K562 (cell line): ENCODE measurements at regions not wholly inside any gene's neighbourhood (a gene's known extent, or its start where the extent isn't known, plus 50 kb on each side); places are given as distances from the start of the nearest gene placed in this dataset.

Source experiments
- ATAC-seq: fragments of 200-7000 bp; cut with Tn5 transposase; 3 replicates; pipeline ENCODE4 v1.9.1; 2020; ENCODE audit warnings: moderate library complexity
- BruUV-seq: library from RNA; stranded (reverse); fragments of 400-500 nt; replicated peaks from 2 replicates; lab custom pipeline; 2021; lab: Mats Ljungman, UMichigan
- CTCF ChIA-PET: fragments of 300-600 bp; formaldehyde crosslinking; extraction: SDS; loops from one replicate; lab custom pipeline; 2021; ENCODE audit warnings: low intra/inter-chr PET ratio; lab: Yijun Ruan, JAX
- POLR2A ChIA-PET: fragments of 300-600, 350-650 bp; sonication (Branson Sonifier 250); formaldehyde crosslinking; extraction: SDS; loops from one replicate; lab custom pipeline; 2021; ENCODE audit warnings: antibody characterized with exemption, inconsistent platforms; lab: Yijun Ruan, JAX
- DNase-seq, 4 experiments: peaks; one replicate each; pipeline versions ENCODE4 v3.0.0 to v3.0.0-alpha.2; 2011 to 2018; ENCODE audit warnings: low spot score in 3 of 4, mixed read lengths in 3 of 4; ENCODE audit errors: extremely low read depth in 1 of 4
- FAIRE-seq: peaks from 2 replicates; lab custom pipeline; 2011; peaks lifted over from hg19 to GRCh38; lab: Jason Lieb, UNC
- H2AFZ ChIP-seq: 2 replicates; pipeline ENCODE4 v1.6.0; 2011; ENCODE audit warnings: low read depth, low read length, control low read depth, inconsistent platforms
- H3K27ac ChIP-seq: fragments of 200-600 bp; 3 replicates; pipeline ENCODE4 v1.8.0; 2011; ENCODE audit warnings: low read depth, mild to moderate bottlenecking, control low read depth, inconsistent platforms, low read length, moderate library complexity, mixed read lengths; ENCODE audit errors: extremely low read depth
- H3K27me3 ChIP-seq, 2 experiments: fragments of 300-600 bp in 1 of 2; 2 replicates in 1 of 2; 3 replicates in 1 of 2; pipeline versions ENCODE4 v1.6.0 to v1.8.0; 2011; ENCODE audit warnings: inconsistent platforms in 2 of 2, low read length in 2 of 2, mild to moderate bottlenecking in 1 of 2, mixed read lengths in 1 of 2, moderate library complexity in 1 of 2; ENCODE audit not compliant: control insufficient read depth in 2 of 2, insufficient read depth in 2 of 2
- H3K36me3 ChIP-seq: fragments of 300-600 bp; 3 replicates; pipeline ENCODE4 v1.8.0; 2011; ENCODE audit warnings: mild to moderate bottlenecking, low read length, inconsistent platforms; ENCODE audit not compliant: control insufficient read depth, insufficient read depth
- H3K4me1 ChIP-seq, 2 experiments: fragments of 200-600 bp in 1 of 2; replicated peaks in 1 of 2; 2 replicates in 1 of 2; 3 replicates in 1 of 2; pipeline versions ENCODE4 v1.5.1 to v1.8.0; 2011; ENCODE audit warnings: inconsistent platforms in 2 of 2, low read length in 2 of 2, mild to moderate bottlenecking in 1 of 2, mixed read lengths in 1 of 2, moderate library complexity in 1 of 2; ENCODE audit not compliant: control insufficient read depth in 2 of 2, insufficient read depth in 2 of 2
- H3K4me2 ChIP-seq: 2 replicates; pipeline ENCODE4 v1.6.1; 2011; ENCODE audit warnings: low read length, control low read depth, inconsistent platforms, mixed read lengths; ENCODE audit not compliant: insufficient read depth
- H3K4me3 ChIP-seq: fragments of 200-600 bp; sonication (generic), shearing (Covaris generic); 2 replicates; pipeline ENCODE4 v1.5.1; 2016; ENCODE audit warnings: control low read depth, inconsistent platforms
- H3K79me2 ChIP-seq: fragments of 200-600 bp; 3 replicates; pipeline ENCODE4 v1.8.0; 2011; ENCODE audit warnings: low read length, inconsistent platforms; ENCODE audit not compliant: control insufficient read depth, insufficient read depth
- H3K9ac ChIP-seq, 2 experiments: 2 replicates each; pipeline versions ENCODE4 v1.6.0 to v1.6.1; 2011; ENCODE audit warnings: low read depth in 2 of 2, low read length in 2 of 2, control low read depth in 1 of 2, inconsistent platforms in 1 of 2, mild to moderate bottlenecking in 1 of 2, mixed read lengths in 1 of 2; ENCODE audit not compliant: insufficient read depth in 1 of 2
- H3K9me1 ChIP-seq: one replicate; pipeline ENCODE4 v1.6.0; 2011; ENCODE audit warnings: inconsistent platforms, mild to moderate bottlenecking, low read length, moderate library complexity; ENCODE audit not compliant: control insufficient read depth, insufficient read depth
- H3K9me3 ChIP-seq: replicated peaks from 2 replicates; pipeline ENCODE4 v1.5.1; 2011; ENCODE audit warnings: low read depth, low read length, inconsistent platforms; ENCODE audit not compliant: control insufficient read depth, insufficient read depth
- H4K20me1 ChIP-seq: replicated peaks from 2 replicates; pipeline ENCODE4 v1.6.1; 2011; ENCODE audit warnings: low read length, inconsistent platforms, mixed read lengths; ENCODE audit not compliant: control insufficient read depth, insufficient read depth
- CEBPB ChIP-seq: fragments of 450-650 bp; IDR thresholded peaks from 2 replicates; pipeline ENCODE4 v1.6.1; 2016; ENCODE audit warnings: missing genetic modification characterization, missing compliant biosample characterization
- CEBPG ChIP-seq, 3 experiments: fragments of 200-800 bp in 1 of 3; sonication (Bioruptor generic) in 1 of 3; sonication (generic) in 1 of 3; formaldehyde crosslinking in 1 of 3; IDR thresholded peaks in 2 of 3; conservative IDR thresholded peaks in 1 of 3; 2 replicates each; pipeline versions ENCODE4 v1.6.1 to v1.8.0; 2016 to 2022; ENCODE audit warnings: missing compliant biosample characterization in 2 of 3, missing genetic modification characterization in 2 of 3, mild to moderate bottlenecking in 1 of 3, missing genetic modification reagents in 1 of 3
- ESRRA ChIP-seq: fragments of 450-650 bp; IDR thresholded peaks from 2 replicates; pipeline ENCODE4 v1.6.1; 2014; ENCODE audit warnings: low read depth, mild to moderate bottlenecking, moderate library complexity, borderline replicate concordance
- GABPA ChIP-seq: fragments of 200-800 bp; sonication (Bioruptor generic); conservative IDR thresholded peaks from 2 replicates; pipeline ENCODE4 v1.6.1; 2016; ENCODE audit warnings: low read depth, missing genetic modification characterization, missing compliant biosample characterization
- SP1 ChIP-seq: sonication (generic); formaldehyde crosslinking; IDR thresholded peaks from 2 replicates; pipeline ENCODE4 v1.8.1; 2022; ENCODE audit warnings: mild to moderate bottlenecking, missing genetic modification reagents
- ZNF232 ChIP-seq: sonication (generic); formaldehyde crosslinking; IDR thresholded peaks from 2 replicates; pipeline ENCODE4 v1.8.0; 2022; ENCODE audit warnings: mild to moderate bottlenecking, missing genetic modification reagents
- ZNF589 ChIP-seq: fragments of 200-800 bp; sonication (Bioruptor generic); IDR thresholded peaks from 2 replicates; pipeline ENCODE4 v1.6.1; 2016; ENCODE audit warnings: low read depth, missing genetic modification characterization, missing compliant biosample characterization
- WGBS: fragments of 100-300 bp; shearing (Covaris generic); methylation state at CpG from one replicate; pipeline ENCODE4 v1.1.6; 2016; ENCODE audit warnings: low coverage, mixed read lengths; ENCODE audit not compliant: insufficient coverage; ENCODE audit errors: missing lambda C conversion rate; 5-methylcytosine and 5-hydroxymethylcytosine counted together
- in situ Hi-C: fragments of 300-500 bp; cut with MboI; formaldehyde crosslinking; loops from 4 replicates; pipeline ENCODE4 v1.15.0; 2018; ENCODE audit warnings: inconsistent platforms, mixed read lengths
- intact Hi-C: fragments of 100-400 bp; cut with micrococcal nuclease; formaldehyde crosslinking; loops from 2 replicates; pipeline ENCODE4 v1.14.2; 2022

DNA sequence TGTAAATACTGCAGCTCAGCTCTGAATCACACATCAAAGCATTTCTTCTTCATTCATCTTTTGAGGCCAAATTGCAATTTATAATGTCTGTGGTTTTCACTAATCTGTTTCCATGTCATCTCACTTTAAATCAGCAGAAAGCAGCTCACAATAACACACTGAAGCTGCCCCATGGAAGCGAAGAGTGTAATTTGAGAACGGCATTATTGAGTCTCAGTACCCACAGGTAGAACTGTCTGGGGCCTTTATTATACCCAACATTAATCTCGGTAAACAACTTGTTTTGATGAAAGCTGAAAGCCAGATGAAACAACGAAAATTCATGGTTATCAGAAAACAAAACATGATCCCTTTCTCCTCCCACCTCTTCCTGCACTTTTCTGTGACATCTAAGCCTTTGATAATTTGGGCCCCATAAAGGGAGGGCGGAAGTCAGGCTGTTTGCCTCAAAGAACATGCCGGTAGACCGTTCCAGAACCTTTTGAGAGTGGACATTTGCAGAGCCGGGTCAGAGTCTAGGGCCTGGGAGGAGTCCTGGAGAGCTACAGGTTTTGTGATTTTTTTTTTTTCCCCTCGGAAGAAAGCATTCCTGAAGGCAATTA is 68.2 kb upstream of the SESN3 start:
- H3K4me2 ChIP-seq, result no peak overlapping the region
- DNase-seq (no peak), ATAC-seq (no peak), FAIRE-seq (no peak)
- peaks cover 12 to 30% of the 10 kb centered on the region in 2 experiments for H3K27me3 ChIP-seq
- no peak overlapping the region for H3K9ac ChIP-seq
- no peaks in the 10 kb centered on the region for H3K9me3 ChIP-seq
- ChIA-PET POLR2A (no interaction called here), CTCF (interaction anchor here (0.5 kb wide), 1 partner anchor 775 kb away, joined by 4 read pairs; no protein-coding TSS in a partner anchor)
- H2AFZ ChIP-seq, result peak overlapping the region; percentile 40; the same call in 1 of the 2 replicates
- H3K9me1 ChIP-seq, result no peaks in the 10 kb centered on the region
- no peak overlapping the region for H3K4me3 ChIP-seq
- peaks cover 0 to 9% of the 10 kb centered on the region in 2 experiments; a peak in 1 of 5 replicates for H3K4me1 ChIP-seq
- TF ChIP-seq ZNF232 (CRISPR knock-in tag) (no peak), ZNF589 (CRISPR knock-in tag) (0 out of 2 replicates have a peak, but pooled peaks have one; percentile 39), GABPA (peak; percentile 48)
- in situ Hi-C loops, result no loop called here
- no peaks in the 10 kb centered on the region for H3K79me2 ChIP-seq
- BruUV-seq, result no TSS peak
- 6% methylated on average over 9 of the region's 9 CpGs for WGBS
- no peaks in the 10 kb centered on the region for H4K20me1 ChIP-seq
- no peaks in the 10 kb centered on the region for H3K36me3 ChIP-seq
- no peak overlapping the region for H3K27ac ChIP-seq
- intact Hi-C loops, result no loop called here

DNA sequence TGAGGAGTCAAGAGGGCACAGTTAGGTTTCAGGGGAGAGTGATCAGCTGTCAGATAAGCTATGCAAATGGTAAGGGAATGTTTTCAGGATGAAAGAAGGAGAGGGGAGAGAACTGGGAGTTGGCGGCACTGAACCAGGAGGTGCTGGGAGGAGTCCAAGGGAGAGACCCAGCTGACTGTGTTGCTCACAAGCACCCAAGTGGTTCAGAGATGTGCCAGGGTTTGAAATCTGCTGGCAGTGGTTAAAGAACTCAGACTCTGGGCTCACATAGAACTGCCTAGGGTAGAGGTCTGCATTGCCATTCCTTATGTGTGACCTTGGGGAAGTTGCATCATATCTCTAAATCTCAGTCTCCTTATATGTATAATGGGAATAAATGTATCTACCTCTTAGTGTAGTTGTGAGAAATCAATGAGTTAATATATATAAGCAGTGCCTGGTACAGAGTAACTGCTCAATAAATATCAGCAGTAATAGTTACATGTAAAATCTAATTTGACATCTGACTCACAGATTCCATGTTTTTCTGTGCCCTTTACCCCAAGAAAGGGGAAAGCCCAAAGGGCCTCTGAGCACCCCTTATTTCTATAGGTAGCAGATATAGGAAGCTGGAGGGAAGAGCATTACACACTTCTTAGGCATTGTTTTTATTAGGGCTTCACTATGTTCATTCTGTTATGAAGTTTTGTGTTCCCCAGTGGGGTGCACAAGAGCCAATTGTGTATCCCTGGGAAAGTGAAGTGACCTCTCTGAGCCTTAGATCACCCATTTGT is 66.9 kb upstream of the SESN3 start:
- H3K4me3 ChIP-seq, result no peak overlapping the region
- peaks cover 0 to 9% of the 10 kb centered on the region in 2 experiments; a peak in 1 of 5 replicates for H3K4me1 ChIP-seq
- no peak overlapping the region for H3K9ac ChIP-seq
- no peak for DNase-seq
- in situ Hi-C loops (no loop called here), intact Hi-C loops (no loop called here)
- H3K4me2 ChIP-seq, result no peak overlapping the region
- no peak for ATAC-seq
- BruUV-seq, result no TSS peak
- FAIRE-seq, result no peak
- no peak overlapping the region for H2AFZ ChIP-seq
- no peaks in the 10 kb centered on the region for H4K20me1 ChIP-seq
- 0% methylated on average over 1 of the region's 1 CpG for WGBS
- H3K9me3 ChIP-seq, result no peaks in the 10 kb centered on the region
- H3K36me3 ChIP-seq, result no peaks in the 10 kb centered on the region
- no peaks in the 10 kb centered on the region for H3K9me1 ChIP-seq
- ChIA-PET POLR2A (interaction anchor here (0.6 kb wide), 2 partner anchors 113 to 406 kb away, joined by 3 read pairs; no protein-coding TSS in a partner anchor), CTCF (no interaction called here)
- TF ChIP-seq CEBPG (CRISPR knock-in tag; IDR thresholded peaks at IDR 0.05), result no peak
- peak; percentile 42 to 52; a peak in 3 of 4 replicates for TF ChIP-seq CEBPG (tag; conservative IDR thresholded peaks at IDR 0.05 in 1 of 2, IDR thresholded peaks at IDR 0.05 in 1 of 2)
- no peak for TF ChIP-seq SP1 (CRISPR knock-in tag)
- TF ChIP-seq CEBPB (tag), result peak; percentile 48; the same call in 1 of the 2 replicates
- TF ChIP-seq ESRRA, result peak; percentile 31; the same call in 1 of the 2 replicates
- peaks cover 17 to 39% of the 10 kb centered on the region in 2 experiments for H3K27me3 ChIP-seq
- no peak overlapping the region for H3K27ac ChIP-seq
- no peaks in the 10 kb centered on the region for H3K79me2 ChIP-seq
